Epithelial cell of esophagus (primary cell): ENCODE measurements at regions not wholly inside any gene's neighbourhood (a gene's known extent, or its start where the extent isn't known, plus 50 kb on each side); places are given as distances from the start of the nearest gene placed in this dataset.

ENCODE experiments used
- DNase-seq: peaks from one replicate; pipeline ENCODE4 v3.0.0; 2010; ENCODE audit warnings: low read depth
- H3K4me3 ChIP-seq: 2 replicates; pipeline ENCODE4 v1.5.1; 2011; ENCODE audit warnings: mild to moderate bottlenecking, low read length, control low read depth
- CTCF ChIP-seq: IDR thresholded peaks from 2 replicates; pipeline ENCODE4 v1.5.1; 2011; ENCODE audit warnings: low read depth, mild to moderate bottlenecking, low read length, control low read depth, inconsistent platforms; ENCODE audit not compliant: insufficient read depth; ENCODE audit errors: missing control alignments

GRCh38 chr9:108643731-108644510 lies 211.9 kb downstream of the ACTL7B start:
- TF ChIP-seq CTCF = no peak
- H3K4me3 ChIP-seq = no peak overlapping the region
- DNase-seq = peak; percentile 46

DNA sequence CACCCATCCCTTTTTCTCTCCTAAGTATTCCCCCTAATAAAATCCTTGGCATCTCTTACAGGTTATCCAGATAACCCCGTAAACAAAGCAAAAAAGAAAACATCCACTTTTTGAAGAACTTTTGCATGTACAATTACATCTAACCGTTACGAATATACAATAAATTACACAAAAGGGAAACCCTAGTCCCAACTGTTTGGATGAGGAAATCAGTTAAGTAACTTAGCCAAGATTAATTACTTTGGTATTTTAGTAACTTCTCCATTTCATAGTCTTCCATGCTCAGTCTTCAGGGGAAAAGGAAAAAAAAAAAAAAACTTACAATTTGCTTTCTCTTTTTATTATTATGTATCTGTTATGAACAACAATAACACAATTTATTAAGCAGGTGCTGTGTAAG lies 212.9 kb downstream of the ACTL7B start:
- TF ChIP-seq CTCF = no peak
- DNase-seq = no peak
- no peak overlapping the region for H3K4me3 ChIP-seq

GRCh38 chr9:108640230-108640629 lies 215.6 kb downstream of the ACTL7B start:
- no peak for TF ChIP-seq CTCF
- no peak overlapping the region for H3K4me3 ChIP-seq
- no peak for DNase-seq

DNA sequence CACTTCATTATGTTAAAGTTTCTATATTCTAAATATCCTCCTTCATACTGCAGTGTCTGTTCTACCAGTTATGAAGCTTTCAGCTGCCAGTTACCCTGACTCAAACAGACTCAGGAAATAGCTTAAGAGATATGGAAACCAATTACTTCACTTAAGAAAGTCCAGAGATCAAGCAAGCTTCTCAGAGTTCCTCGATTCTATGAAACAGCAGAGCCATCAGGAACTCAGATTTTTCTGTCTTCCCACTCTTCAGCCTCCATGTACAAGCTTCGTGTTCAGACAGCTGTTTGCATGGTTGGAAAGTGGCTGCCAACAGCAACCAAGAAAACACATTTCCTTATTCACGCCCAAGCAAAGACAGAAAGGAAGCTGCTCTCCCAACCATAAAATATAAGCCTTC lies 216.1 kb downstream of the ACTL7B start:
- no peak for TF ChIP-seq CTCF
- no peak overlapping the region for H3K4me3 ChIP-seq
- DNase-seq = no peak

- no peak for DNase-seq
- no peak for TF ChIP-seq CTCF
- H3K4me3 ChIP-seq = no peak overlapping the region
Measured at GRCh38 chr9:108639091-108639490, 216.7 kb downstream of the ACTL7B start.

- no peak overlapping the region for H3K4me3 ChIP-seq
- DNase-seq = no peak
- no peak for TF ChIP-seq CTCF
Measured at GRCh38 chr9:108637340-108637739, 218.4 kb downstream of the ACTL7B start.

DNA sequence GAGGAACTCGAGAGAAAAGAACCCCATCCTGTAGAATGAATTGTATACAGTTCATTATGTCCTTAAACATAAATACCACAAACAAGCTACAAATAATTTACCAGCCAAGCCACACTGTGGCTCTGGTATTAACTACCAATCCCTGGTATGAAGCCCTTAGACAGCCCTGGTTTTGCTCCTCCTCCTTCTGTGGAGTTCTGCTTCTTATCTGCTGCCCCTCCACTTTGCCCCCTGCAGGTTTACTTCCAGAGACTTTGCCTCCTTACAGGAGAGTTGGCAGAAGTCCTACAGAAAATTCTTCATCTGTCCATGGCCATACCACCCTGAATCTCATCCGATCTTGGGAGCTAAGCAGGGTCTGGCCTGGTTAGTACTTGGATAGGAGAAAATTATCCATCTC lies 219.8 kb downstream of the ACTL7B start:
- no peak for DNase-seq
- no peak for TF ChIP-seq CTCF
- H3K4me3 ChIP-seq = no peak overlapping the region
